Neural progenitor cell (in vitro differentiated cells): ENCODE measurements at regions not wholly inside any gene's neighbourhood (a gene's known extent, or its start where the extent isn't known, plus 50 kb on each side); places are given as distances from the start of the nearest gene placed in this dataset.
"Not testable (repeated sequence)": the region's sequence is repeated elsewhere in the genome, so short reads cannot be mapped to it uniquely, and the experiment has no call there.

Experiments
- EZH2 ChIP-seq: fragments of 200-600 bp; sonication (generic); IDR thresholded peaks from 2 replicates; pipeline ENCODE4 v1.6.1; 2017; ENCODE audit warnings: antibody characterized with exemption, mild to moderate bottlenecking, moderate library complexity
- TF ChIP-seq, protein P1 (sequence below): fragments of 200-600 bp; sonication (generic); IDR thresholded peaks from 2 replicates; pipeline ENCODE4 v1.5.1; 2017; ENCODE audit warnings: antibody characterized with exemption, mild to moderate bottlenecking

GRCh38 chr7:76678500-76678899 is 51.4 kb upstream of the POMZP3 start:
- TF ChIP-seq, protein P1, sequence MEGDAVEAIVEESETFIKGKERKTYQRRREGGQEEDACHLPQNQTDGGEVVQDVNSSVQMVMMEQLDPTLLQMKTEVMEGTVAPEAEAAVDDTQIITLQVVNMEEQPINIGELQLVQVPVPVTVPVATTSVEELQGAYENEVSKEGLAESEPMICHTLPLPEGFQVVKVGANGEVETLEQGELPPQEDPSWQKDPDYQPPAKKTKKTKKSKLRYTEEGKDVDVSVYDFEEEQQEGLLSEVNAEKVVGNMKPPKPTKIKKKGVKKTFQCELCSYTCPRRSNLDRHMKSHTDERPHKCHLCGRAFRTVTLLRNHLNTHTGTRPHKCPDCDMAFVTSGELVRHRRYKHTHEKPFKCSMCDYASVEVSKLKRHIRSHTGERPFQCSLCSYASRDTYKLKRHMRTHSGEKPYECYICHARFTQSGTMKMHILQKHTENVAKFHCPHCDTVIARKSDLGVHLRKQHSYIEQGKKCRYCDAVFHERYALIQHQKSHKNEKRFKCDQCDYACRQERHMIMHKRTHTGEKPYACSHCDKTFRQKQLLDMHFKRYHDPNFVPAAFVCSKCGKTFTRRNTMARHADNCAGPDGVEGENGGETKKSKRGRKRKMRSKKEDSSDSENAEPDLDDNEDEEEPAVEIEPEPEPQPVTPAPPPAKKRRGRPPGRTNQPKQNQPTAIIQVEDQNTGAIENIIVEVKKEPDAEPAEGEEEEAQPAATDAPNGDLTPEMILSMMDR: not testable (repeated sequence)
- TF ChIP-seq EZH2: not testable (repeated sequence)
